ENCODE measurements at regions not wholly inside any gene's neighbourhood (a gene's known extent, or its start where the extent isn't known, plus 50 kb on each side); places are given as distances from the start of the nearest gene placed in this dataset.

GRCh38 chr7:136400877-136401276 lies 423.7 kb upstream of the MTPN start:
- Histone ChIP-seq H3K9me2 (replicated peaks; ENCODE audit: insufficient read depth, low read length) (no peaks in the 10 kb centered on the region), H3F3A (ENCODE audit: insufficient read depth) (no peaks in the 10 kb centered on the region), H2AFZ (ENCODE audit: low read depth, low read length, severe bottlenecking) (no peak overlapping the region), H3K79me2 (ENCODE audit: insufficient read depth, low read length) (no peaks in the 10 kb centered on the region), H3K36me3 (ENCODE audit: low read length) (no peaks in the 10 kb centered on the region), H3K9me3 (ENCODE audit: insufficient read depth, low read length) (no peaks in the 10 kb centered on the region), H3K9ac (ENCODE audit: low read length) (no peak overlapping the region), H3K27me3 (ENCODE audit: low read length) (no peaks in the 10 kb centered on the region), H3K4me3 (ENCODE audit: insufficient read depth, low read length, poor library complexity, severe bottlenecking) (no peak overlapping the region), H3K4me2 (ENCODE audit: low read depth, low read length, poor library complexity, severe bottlenecking) (no peak overlapping the region), H3K27ac (ENCODE audit: low read depth, low read length) (no peak overlapping the region), H4K20me1 (ENCODE audit: low read depth, low read length) (no peaks in the 10 kb centered on the region)
- TF ChIP-seq CTCF (IDR thresholded peaks at IDR 0.05; ENCODE audit: insufficient read depth, low read length, poor library complexity, severe bottlenecking) = no peak
- no peak for TF ChIP-seq EZH2phosphoT487 (conservative IDR thresholded peaks at IDR 0.05; ENCODE audit: low read length)

GRCh38 chr7:136399385-136399784 lies 422.2 kb upstream of the MTPN start:
- no peak overlapping the region for H2AFZ ChIP-seq (ENCODE audit: low read depth, low read length, severe bottlenecking)
- H3K27ac ChIP-seq (ENCODE audit: low read depth, low read length) = no peak overlapping the region
- no peak overlapping the region for H3K4me2 ChIP-seq (ENCODE audit: low read depth, low read length, poor library complexity, severe bottlenecking)

GRCh38 chr7:136392856-136393255 lies 415.7 kb upstream of the MTPN start:
- Histone ChIP-seq H3K27ac (ENCODE audit: low read depth, low read length) (no peak overlapping the region), H3K27me3 (ENCODE audit: low read length) (no peaks in the 10 kb centered on the region), H2AFZ (ENCODE audit: low read depth, low read length, severe bottlenecking) (no peak overlapping the region), H3K9ac (ENCODE audit: low read length) (no peak overlapping the region), H3F3A (ENCODE audit: insufficient read depth) (no peaks in the 10 kb centered on the region), H3K9me2 (replicated peaks; ENCODE audit: insufficient read depth, low read length) (no peaks in the 10 kb centered on the region), H3K4me3 (ENCODE audit: insufficient read depth, low read length, poor library complexity, severe bottlenecking) (no peak overlapping the region), H3K9me3 (ENCODE audit: insufficient read depth, low read length) (no peaks in the 10 kb centered on the region), H3K36me3 (ENCODE audit: low read length) (no peaks in the 10 kb centered on the region), H3K4me2 (ENCODE audit: low read depth, low read length, poor library complexity, severe bottlenecking) (no peak overlapping the region), H4K20me1 (ENCODE audit: low read depth, low read length) (no peaks in the 10 kb centered on the region), H3K79me2 (ENCODE audit: insufficient read depth, low read length) (no peaks in the 10 kb centered on the region)
- TF ChIP-seq CTCF (IDR thresholded peaks at IDR 0.05; ENCODE audit: insufficient read depth, low read length, poor library complexity, severe bottlenecking) (no peak), EZH2phosphoT487 (conservative IDR thresholded peaks at IDR 0.05; ENCODE audit: low read length) (no peak)

More at GRCh38 chr7:136399385-136399784, 422.2 kb upstream of the MTPN start:
- H3K9me2 ChIP-seq (replicated peaks; ENCODE audit: insufficient read depth, low read length) = no peaks in the 10 kb centered on the region
- H3K9me3 ChIP-seq (ENCODE audit: insufficient read depth, low read length) = no peaks in the 10 kb centered on the region
- no peaks in the 10 kb centered on the region for H3K27me3 ChIP-seq (ENCODE audit: low read length)
- no peak overlapping the region for H3K9ac ChIP-seq (ENCODE audit: low read length)
- H3K36me3 ChIP-seq (ENCODE audit: low read length) = no peaks in the 10 kb centered on the region
- no peaks in the 10 kb centered on the region for H4K20me1 ChIP-seq (ENCODE audit: low read depth, low read length)
- TF ChIP-seq EZH2phosphoT487 (conservative IDR thresholded peaks at IDR 0.05; ENCODE audit: low read length) (no peak), CTCF (IDR thresholded peaks at IDR 0.05; ENCODE audit: insufficient read depth, low read length, poor library complexity, severe bottlenecking) (no peak)
- H3K4me3 ChIP-seq (ENCODE audit: insufficient read depth, low read length, poor library complexity, severe bottlenecking) = no peak overlapping the region
- no peaks in the 10 kb centered on the region for H3F3A ChIP-seq (ENCODE audit: insufficient read depth)
- no peaks in the 10 kb centered on the region for H3K79me2 ChIP-seq (ENCODE audit: insufficient read depth, low read length)
